GM12874 (cell line): ENCODE measurements at regions not wholly inside any gene's neighbourhood (a gene's known extent, or its start where the extent isn't known, plus 50 kb on each side); places are given as distances from the start of the nearest gene placed in this dataset.
A peak's percentile ranks its signal among the peaks of the same experiment; 100 is the strongest.

Experiments used
- TF ChIP-seq, protein P1 (sequence below): IDR thresholded peaks from 2 replicates; pipeline ENCODE4 v1.5.1; 2011; ENCODE audit warnings: low read depth, mild to moderate bottlenecking, control low read depth, low read length, moderate library complexity; ENCODE audit not compliant: insufficient read depth

DNA sequence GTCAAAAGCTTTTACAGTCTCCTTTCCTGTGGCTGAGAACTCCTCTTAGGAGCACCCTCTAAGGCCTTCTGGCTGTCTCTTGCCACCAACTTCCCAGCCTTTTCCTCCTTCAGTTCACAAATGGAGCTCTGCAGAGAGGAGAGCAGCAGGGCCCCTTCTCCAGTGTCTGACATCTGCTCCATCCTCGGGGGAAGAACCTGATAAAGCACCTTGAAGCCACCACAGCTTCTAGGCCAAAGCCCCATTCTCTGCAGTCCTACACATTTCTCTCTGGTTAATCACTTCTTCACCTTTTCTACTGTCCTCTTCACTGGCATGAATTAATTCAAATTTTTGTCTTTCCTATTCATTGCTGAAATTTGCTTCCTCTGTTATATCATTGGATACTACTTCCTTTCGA lies 378.1 kb upstream of the POU3F1 start:
- TF ChIP-seq, protein P1, sequence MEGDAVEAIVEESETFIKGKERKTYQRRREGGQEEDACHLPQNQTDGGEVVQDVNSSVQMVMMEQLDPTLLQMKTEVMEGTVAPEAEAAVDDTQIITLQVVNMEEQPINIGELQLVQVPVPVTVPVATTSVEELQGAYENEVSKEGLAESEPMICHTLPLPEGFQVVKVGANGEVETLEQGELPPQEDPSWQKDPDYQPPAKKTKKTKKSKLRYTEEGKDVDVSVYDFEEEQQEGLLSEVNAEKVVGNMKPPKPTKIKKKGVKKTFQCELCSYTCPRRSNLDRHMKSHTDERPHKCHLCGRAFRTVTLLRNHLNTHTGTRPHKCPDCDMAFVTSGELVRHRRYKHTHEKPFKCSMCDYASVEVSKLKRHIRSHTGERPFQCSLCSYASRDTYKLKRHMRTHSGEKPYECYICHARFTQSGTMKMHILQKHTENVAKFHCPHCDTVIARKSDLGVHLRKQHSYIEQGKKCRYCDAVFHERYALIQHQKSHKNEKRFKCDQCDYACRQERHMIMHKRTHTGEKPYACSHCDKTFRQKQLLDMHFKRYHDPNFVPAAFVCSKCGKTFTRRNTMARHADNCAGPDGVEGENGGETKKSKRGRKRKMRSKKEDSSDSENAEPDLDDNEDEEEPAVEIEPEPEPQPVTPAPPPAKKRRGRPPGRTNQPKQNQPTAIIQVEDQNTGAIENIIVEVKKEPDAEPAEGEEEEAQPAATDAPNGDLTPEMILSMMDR = no peak

GRCh38 chr1:38420666-38421065 lies 374.1 kb upstream of the POU3F1 start:
- TF ChIP-seq, protein P1 = no peak

GRCh38 chr1:38418195-38419030 lies 371.8 kb upstream of the POU3F1 start:
- TF ChIP-seq, protein P1 = no peak

GRCh38 chr1:38403667-38404066 lies 357.1 kb upstream of the POU3F1 start:
- TF ChIP-seq, protein P1 = peak; percentile 33; the same call in 1 of the 2 replicates

GRCh38 chr1:38402230-38402815 lies 355.7 kb upstream of the POU3F1 start:
- TF ChIP-seq, protein P1 = no peak

DNA sequence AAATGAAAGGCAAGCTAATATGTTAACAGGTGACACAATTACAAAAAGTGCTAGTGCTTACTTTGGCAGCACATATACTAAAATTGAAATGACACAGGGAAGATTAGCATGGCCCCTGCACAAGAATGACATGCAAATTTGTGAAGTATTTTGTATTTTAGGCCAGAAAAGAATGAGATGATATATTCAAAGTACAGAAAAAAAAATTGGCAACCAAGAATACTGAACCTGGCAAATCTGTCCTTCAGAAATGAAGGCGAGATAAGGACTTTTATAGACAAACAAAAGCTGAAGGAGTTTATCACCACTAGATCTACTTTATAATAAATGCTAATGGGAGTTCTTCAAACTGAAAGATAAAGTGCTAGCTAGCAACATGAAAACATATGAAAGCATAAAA lies 350.0 kb upstream of the POU3F1 start:
- TF ChIP-seq, protein P1 = no peak

DNA sequence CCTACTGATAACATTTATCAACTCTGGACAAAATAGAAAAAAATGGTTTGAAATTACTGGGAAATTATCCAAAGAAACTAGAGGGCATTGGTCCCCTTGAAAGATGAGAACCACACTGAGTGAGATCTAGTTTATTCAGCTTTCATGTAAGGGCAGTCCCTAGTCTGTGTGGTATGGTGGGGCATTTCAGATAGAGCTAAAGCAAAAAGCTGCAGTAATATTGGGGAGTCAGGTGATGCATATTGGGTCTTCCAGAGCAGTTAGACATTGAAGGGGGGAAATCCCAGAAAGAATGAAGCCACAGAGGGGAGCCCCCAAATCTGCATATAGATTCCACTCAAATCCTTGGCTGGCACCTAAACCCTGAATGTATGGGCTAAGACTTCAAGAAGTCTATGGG lies 347.7 kb upstream of the POU3F1 start:
- TF ChIP-seq, protein P1 = no peak
